Rectal smooth muscle tissue (tissue), 1 donor: ENCODE measurements at regions not wholly inside any gene's neighbourhood (a gene's known extent, or its start where the extent isn't known, plus 50 kb on each side); places are given as distances from the start of the nearest gene placed in this dataset.

ENCODE experiments used
- H3K27ac ChIP-seq: one replicate; pipeline ENCODE4 v1.7.0; 2013; ENCODE audit warnings: low read depth, low read length, inconsistent platforms
- H3K27me3 ChIP-seq: one replicate; pipeline ENCODE4 v1.7.0; 2013; ENCODE audit warnings: low read length; ENCODE audit not compliant: control insufficient read depth, insufficient read depth
- H3K36me3 ChIP-seq: one replicate; pipeline ENCODE4 v1.7.0; 2013; ENCODE audit warnings: low read length; ENCODE audit not compliant: control insufficient read depth, insufficient read depth
- H3K4me1 ChIP-seq: one replicate; pipeline ENCODE4 v1.7.0; 2013; ENCODE audit warnings: low read length; ENCODE audit not compliant: control insufficient read depth, insufficient read depth
- H3K4me3 ChIP-seq: one replicate; pipeline ENCODE4 v1.7.0; 2013; ENCODE audit warnings: low read length
- H3K9ac ChIP-seq: one replicate; pipeline ENCODE4 v1.7.0; 2013; ENCODE audit warnings: low read length

DNA sequence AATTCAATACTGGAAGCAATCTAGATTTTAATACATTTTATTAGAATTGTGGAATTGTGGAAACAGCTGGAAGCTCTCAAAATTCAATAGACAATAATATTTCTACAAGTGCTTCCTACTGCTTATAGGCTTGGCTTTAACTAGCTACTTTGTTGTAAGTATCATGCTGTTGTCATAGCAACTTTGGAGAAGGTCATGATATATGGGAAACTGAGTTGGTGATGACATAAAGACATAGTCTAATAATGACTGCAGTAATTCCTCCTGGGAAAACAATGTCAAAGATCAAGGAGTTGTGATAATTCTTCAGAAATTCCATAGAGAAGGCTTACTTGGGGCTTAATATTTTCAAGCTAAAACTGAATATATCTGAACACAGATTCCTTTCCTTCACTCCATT lies 266.6 kb downstream of the KIF21A start:
- Histone ChIP-seq H3K27ac (no peak overlapping the region), H3K9ac (no peak overlapping the region), H3K27me3 (no peaks in the 10 kb centered on the region), H3K4me3 (no peak overlapping the region), H3K36me3 (no peaks in the 10 kb centered on the region), H3K4me1 (no peaks in the 10 kb centered on the region)

DNA sequence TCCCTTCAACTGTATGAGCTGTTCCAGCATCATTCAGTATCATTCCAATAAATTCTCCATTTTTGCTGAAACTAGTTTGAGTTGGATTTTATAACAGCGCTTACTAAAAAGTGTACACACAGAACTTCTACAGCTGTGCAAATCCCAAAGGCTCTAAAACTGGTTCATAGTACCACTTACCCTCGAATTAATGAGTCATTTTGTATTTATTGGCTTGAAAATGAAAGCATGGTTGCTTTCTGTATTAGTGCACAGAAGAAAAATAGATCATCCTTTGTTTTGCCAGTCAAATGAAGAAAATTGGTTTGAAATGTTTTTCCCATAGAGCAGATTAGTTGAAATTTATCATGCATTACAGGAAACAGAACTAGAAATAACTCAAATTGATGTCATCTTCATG lies 268.3 kb upstream of the CPNE8 start:
- Histone ChIP-seq H3K4me1 (no peaks in the 10 kb centered on the region), H3K27me3 (no peaks in the 10 kb centered on the region), H3K27ac (no peak overlapping the region), H3K9ac (no peak overlapping the region), H3K36me3 (no peaks in the 10 kb centered on the region), H3K4me3 (no peak overlapping the region)

DNA sequence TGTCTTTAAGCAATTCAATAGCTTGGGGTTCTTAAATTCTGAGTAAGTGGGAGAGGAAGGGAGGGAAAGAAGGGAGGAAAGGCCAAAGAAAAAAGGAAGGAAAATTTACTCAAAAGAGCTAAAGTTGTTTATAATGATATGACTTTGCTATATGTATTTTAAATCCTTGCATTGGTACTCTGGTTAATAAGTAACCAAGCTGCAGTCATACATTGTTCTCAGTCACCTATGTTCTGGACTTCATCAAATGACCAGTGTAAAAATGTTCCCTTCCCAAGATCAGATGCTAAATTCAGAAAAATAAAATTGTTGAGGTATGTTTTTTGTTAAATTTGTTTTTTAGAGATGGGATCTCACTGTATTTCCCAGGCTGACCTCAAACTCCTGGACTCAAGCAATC lies 259.9 kb upstream of the CPNE8 start:
- no peak overlapping the region for H3K9ac ChIP-seq

DNA sequence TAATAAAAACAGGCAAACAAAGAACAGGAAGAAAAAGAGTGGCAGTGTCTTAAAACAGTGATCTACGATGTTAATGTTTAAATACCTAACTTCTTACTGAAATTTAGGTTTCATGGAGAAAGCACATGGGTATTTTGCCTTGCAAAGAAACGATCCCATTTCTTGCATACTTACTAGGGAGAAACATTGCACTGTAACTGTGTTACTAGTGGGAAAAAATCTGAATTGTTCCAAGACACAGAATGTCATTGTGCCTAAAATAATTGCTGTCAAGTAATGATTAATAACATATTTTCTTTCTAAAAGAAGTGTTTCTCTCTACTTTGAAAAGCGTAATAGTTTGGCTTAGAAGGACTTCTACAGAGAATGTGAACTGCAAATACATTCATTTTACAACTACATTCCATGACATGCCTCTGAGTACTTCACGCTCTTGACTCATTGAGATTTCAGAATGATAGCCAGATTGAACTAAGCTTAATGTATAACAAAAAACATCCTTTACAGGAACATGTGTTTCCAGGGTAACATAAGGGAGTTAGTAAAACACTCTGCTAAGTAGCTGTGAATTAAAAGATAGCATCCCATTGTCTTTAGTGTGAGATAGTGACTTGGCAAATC lies 256.2 kb upstream of the CPNE8 start:
- Histone ChIP-seq H3K27ac (no peak overlapping the region), H3K4me3 (no peak overlapping the region), H3K27me3 (no peaks in the 10 kb centered on the region), H3K4me1 (no peaks in the 10 kb centered on the region), H3K9ac (no peak overlapping the region), H3K36me3 (no peaks in the 10 kb centered on the region)

More for the DNA sequence above, 259.9 kb upstream of the CPNE8 start:
- H3K27me3 ChIP-seq: no peaks in the 10 kb centered on the region
- H3K4me1 ChIP-seq: no peaks in the 10 kb centered on the region
- H3K27ac ChIP-seq: no peak overlapping the region
- no peak overlapping the region for H3K4me3 ChIP-seq
- no peaks in the 10 kb centered on the region for H3K36me3 ChIP-seq

DNA sequence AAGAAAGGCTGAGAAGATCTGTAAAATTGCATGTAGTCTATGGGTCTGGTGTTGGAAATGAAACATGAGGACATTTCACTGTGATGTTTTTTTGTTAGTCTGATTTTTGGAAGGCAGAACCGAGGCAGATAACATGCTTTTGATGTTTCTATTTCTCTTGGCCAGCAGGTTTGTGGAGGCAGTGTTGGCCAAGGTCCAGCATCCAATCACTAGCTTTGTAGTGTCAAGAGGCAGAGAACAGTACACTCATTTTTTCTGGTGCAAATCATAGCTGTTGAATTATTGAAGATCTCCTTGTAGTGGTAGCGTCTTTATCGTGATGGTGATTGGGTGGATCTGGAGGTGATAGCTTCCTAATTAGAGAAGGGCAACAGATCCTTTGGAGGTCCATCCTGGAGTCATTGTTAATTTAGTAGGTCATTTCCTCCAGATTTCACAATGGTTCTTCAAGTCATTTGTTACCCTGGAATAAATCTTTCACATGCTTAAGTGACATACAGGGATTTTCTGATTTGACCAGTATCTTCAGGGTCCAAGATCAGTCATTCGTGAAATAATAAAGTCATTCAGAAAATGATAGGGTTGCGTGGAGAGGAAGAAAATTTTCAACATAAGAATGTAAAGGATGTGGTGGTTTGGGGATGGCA lies 252.4 kb upstream of the CPNE8 start:
- Histone ChIP-seq H3K27ac (no peak overlapping the region), H3K4me1 (no peaks in the 10 kb centered on the region), H3K27me3 (no peaks in the 10 kb centered on the region), H3K4me3 (no peak overlapping the region), H3K36me3 (no peaks in the 10 kb centered on the region), H3K9ac (no peak overlapping the region)

DNA sequence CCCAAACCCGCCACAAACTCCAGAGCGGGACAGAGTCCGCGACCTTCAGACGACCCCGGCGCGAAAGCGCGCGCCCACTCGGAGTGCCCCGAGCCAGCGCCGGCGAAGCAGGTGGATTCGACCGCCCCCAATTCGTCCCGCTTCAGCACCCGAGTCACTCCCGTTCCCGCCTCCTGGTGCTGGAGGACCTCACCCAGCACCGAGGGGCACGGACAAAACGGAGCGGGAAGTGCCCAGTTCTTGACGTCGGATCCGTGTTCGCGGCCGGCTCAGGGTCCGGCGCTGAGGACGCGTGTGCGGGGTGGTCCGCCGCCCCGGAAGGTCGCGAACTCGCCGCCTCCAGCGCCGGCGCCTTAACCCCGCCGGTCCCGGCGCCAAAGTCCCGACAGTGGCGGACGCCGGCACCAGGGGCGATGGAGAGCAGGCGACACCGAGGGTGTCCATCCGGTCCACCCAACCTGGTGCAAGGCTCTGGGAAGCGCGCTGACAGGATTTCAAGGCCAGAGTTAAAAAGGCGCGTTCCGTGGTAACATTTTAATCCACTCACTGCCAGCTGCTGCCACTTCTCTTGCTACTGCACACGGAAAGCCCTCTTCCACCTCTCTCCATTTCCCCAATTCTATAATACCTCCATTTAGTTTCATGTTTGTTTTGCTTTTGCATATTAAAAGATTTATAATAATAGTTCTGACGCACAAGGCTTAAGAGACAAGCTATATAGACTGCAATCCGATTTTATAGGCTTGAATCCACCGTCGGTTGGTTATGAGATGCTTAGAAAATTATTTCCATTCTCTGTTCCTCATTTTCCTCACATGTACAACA lies 240.0 kb upstream of the CPNE8 start:
- H3K27ac ChIP-seq: no peak overlapping the region
- no peaks in the 10 kb centered on the region for H3K4me1 ChIP-seq
- H3K9ac ChIP-seq: peak overlapping the region; percentile 4
- no peaks in the 10 kb centered on the region for H3K27me3 ChIP-seq
- H3K36me3 ChIP-seq: no peaks in the 10 kb centered on the region
- H3K4me3 ChIP-seq: peak overlapping the region; percentile 78

- H3K4me1 ChIP-seq: no peaks in the 10 kb centered on the region
- no peaks in the 10 kb centered on the region for H3K36me3 ChIP-seq
- no peaks in the 10 kb centered on the region for H3K27me3 ChIP-seq
- peak overlapping the region; percentile 78 for H3K4me3 ChIP-seq
- no peak overlapping the region for H3K9ac ChIP-seq
- no peak overlapping the region for H3K27ac ChIP-seq
Observed at GRCh38 chr12:39144613-39145061, 239.2 kb upstream of the CPNE8 start.

- no peaks in the 10 kb centered on the region for H3K36me3 ChIP-seq
- no peak overlapping the region for H3K4me3 ChIP-seq
- no peak overlapping the region for H3K27ac ChIP-seq
- H3K4me1 ChIP-seq: no peaks in the 10 kb centered on the region
- H3K27me3 ChIP-seq: no peaks in the 10 kb centered on the region
- H3K9ac ChIP-seq: no peak overlapping the region
Observed at GRCh38 chr12:39138268-39138667, 232.9 kb upstream of the CPNE8 start.

- Histone ChIP-seq H3K27me3 (no peaks in the 10 kb centered on the region), H3K4me1 (no peaks in the 10 kb centered on the region), H3K27ac (no peak overlapping the region), H3K4me3 (no peak overlapping the region), H3K9ac (no peak overlapping the region), H3K36me3 (no peaks in the 10 kb centered on the region)
Observed at GRCh38 chr12:39127401-39127800, 222.0 kb upstream of the CPNE8 start.

GRCh38 chr12:39125566-39125965 lies 220.2 kb upstream of the CPNE8 start:
- Histone ChIP-seq H3K27ac (no peak overlapping the region), H3K9ac (no peak overlapping the region), H3K27me3 (no peaks in the 10 kb centered on the region), H3K36me3 (no peaks in the 10 kb centered on the region), H3K4me3 (no peak overlapping the region), H3K4me1 (no peaks in the 10 kb centered on the region)

DNA sequence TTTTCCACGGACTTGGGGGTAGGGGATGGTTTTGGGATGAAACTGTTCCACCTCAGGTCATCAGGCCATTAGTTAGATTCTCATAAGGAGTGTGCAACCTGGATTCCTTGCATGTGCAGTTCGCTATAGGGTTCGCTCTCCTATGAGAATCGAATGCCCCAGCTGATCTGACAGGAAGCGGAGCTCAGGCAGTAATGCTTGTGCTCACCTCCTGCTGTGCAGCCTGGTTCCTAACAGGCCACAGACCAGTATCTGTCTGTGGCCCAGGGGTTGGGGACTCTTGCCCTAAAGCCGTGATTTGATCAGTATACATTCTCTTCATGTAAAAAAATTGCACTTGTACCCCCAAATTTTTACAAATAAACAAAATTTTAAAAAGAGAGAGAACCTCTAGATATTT lies 219.4 kb upstream of the CPNE8 start:
- Histone ChIP-seq H3K36me3 (no peaks in the 10 kb centered on the region), H3K4me3 (no peak overlapping the region), H3K9ac (no peak overlapping the region), H3K4me1 (no peaks in the 10 kb centered on the region), H3K27ac (no peak overlapping the region), H3K27me3 (no peaks in the 10 kb centered on the region)

DNA sequence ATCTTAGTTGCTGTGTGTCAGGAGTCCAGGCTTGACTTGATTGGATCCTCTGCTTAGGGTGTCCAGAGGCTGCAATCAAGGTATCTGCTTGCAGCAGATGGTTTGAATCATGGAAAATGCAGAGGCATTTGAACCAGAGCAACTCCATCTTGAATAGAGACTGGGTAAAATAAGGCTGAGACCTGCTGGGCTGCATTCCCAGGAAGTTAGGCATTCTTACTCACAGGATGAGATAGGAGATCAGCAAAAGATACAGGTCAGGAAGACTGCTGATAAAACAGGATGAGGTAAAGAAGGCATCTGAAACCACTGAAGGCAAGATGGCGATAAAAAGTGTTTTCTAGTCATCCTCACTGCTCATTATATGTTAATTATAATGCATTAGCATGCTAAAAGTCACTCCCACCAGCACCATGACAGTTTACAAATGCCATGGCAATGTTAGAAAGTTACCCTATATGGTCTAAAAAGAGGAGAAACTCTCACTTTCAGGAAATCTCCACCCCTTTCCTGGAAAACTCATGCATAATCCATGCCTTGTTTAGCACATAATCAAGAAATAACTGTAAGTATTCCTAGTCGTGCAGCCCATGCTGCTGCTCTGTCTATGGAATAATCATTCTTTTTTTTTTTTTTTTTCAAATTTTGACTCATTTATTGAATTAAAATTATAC lies 218.3 kb upstream of the CPNE8 start:
- Histone ChIP-seq H3K36me3 (no peaks in the 10 kb centered on the region), H3K9ac (no peak overlapping the region), H3K4me3 (no peak overlapping the region), H3K27ac (no peak overlapping the region), H3K4me1 (no peaks in the 10 kb centered on the region), H3K27me3 (no peaks in the 10 kb centered on the region)
